Stomach (tissue), 4 donors: ENCODE measurements at regions not wholly inside any gene's neighbourhood (a gene's known extent, or its start where the extent isn't known, plus 50 kb on each side); places are given as distances from the start of the nearest gene placed in this dataset.
"Not testable (repeated sequence)": the region's sequence is repeated elsewhere in the genome, so short reads cannot be mapped to it uniquely, and the experiment has no call there.

Experiments used
- EP300 ChIP-seq: sonication (generic); formaldehyde crosslinking; IDR thresholded peaks from one replicate; pipeline ENCODE4 v1.6.1; 2017; ENCODE audit warnings: antibody characterized with exemption
- POLR2A ChIP-seq, 4 donors: fragments of 450-650 bp; IDR thresholded peaks; one replicate each; pipeline ENCODE4 v1.6.1; 2016; ENCODE audit warnings: antibody characterized with exemption in 4 of 4, control low read depth in 2 of 4, mild to moderate bottlenecking in 1 of 4, moderate library complexity in 1 of 4
- POLR2AphosphoS5 ChIP-seq, 3 donors: sonication (generic); formaldehyde crosslinking; IDR thresholded peaks; one replicate each; pipeline ENCODE4 v1.6.1; 2016; ENCODE audit warnings: antibody characterized with exemption in 3 of 3

- not testable (repeated sequence) for TF ChIP-seq POLR2A (IDR thresholded peaks at IDR 0.05); EP300; POLR2AphosphoS5 (IDR thresholded peaks at IDR 0.05)
Measured at GRCh38 chr10:45539569-45539968, 133.0 kb downstream of the ZFAND4 start.
